HEK293T (cell line): ENCODE measurements at regions not wholly inside any gene's neighbourhood (a gene's known extent, or its start where the extent isn't known, plus 50 kb on each side); places are given as distances from the start of the nearest gene placed in this dataset.

Experiments used
- BHLHE40 ChIP-seq: fragments of 450-650 bp; IDR thresholded peaks from 2 replicates; pipeline ENCODE4 v1.6.1; 2016; ENCODE audit warnings: mild to moderate bottlenecking, moderate library complexity, borderline replicate concordance
- FOXM1 ChIP-seq: fragments of 450-650 bp; IDR thresholded peaks from 2 replicates; pipeline ENCODE4 v1.6.1; 2017; ENCODE audit warnings: mild to moderate bottlenecking, borderline replicate concordance
- HDGF ChIP-seq: fragments of 450-650 bp; IDR thresholded peaks from 2 replicates; pipeline ENCODE4 v1.6.1; 2017; ENCODE audit warnings: antibody characterized with exemption, borderline replicate concordance
- L3MBTL2 ChIP-seq: fragments of 450-650 bp; conservative IDR thresholded peaks from 2 replicates; pipeline ENCODE4 v1.6.1; 2016; ENCODE audit warnings: mild to moderate bottlenecking
- LEF1 ChIP-seq: fragments of 450-650 bp; IDR thresholded peaks from 2 replicates; pipeline ENCODE4 v1.6.1; 2017; ENCODE audit warnings: mild to moderate bottlenecking, borderline replicate concordance
- NFRKB ChIP-seq: fragments of 450-650 bp; IDR thresholded peaks from 2 replicates; pipeline ENCODE4 v1.6.1; 2016; ENCODE audit warnings: mild to moderate bottlenecking, moderate library complexity
- PKNOX1 ChIP-seq: fragments of 450-650 bp; IDR thresholded peaks from 2 replicates; pipeline ENCODE4 v1.6.1; 2016
- SP1 ChIP-seq: fragments of 450-650 bp; IDR thresholded peaks from 2 replicates; pipeline ENCODE4 v1.6.1; 2017
- SUZ12 ChIP-seq: fragments of 450-650 bp; IDR thresholded peaks from 2 replicates; pipeline ENCODE4 v1.6.1; 2016; ENCODE audit warnings: mild to moderate bottlenecking
- TARDBP ChIP-seq: fragments of 450-650 bp; IDR thresholded peaks from 2 replicates; pipeline ENCODE4 v1.6.1; 2016

DNA sequence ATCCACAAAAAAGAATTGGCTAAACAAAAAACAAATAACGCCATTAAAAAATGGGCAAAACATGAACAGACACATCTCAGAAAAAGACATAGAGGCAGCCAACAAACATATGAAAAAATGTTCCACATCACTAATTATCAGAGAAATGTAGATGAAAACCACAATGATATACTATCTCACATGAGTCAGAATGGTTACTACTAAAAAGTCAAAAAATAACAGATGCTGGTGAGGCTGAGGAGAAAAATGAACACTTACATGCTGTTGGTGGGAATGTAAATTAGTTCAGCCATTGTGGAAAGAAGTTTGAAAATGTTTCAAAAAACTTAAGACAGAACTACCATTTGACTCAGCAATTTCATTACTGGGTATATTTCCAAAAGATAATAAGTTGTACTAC is 430.1 kb upstream of the JAG1 start:
- TF ChIP-seq FOXM1 (no peak), TARDBP (no peak), L3MBTL2 (no peak), SP1 (no peak), BHLHE40 (no peak), PKNOX1 (no peak), HDGF (no peak), NFRKB (no peak), SUZ12 (no peak), LEF1 (no peak)
